Pancreas (tissue), 10 donors: ENCODE measurements at regions not wholly inside any gene's neighbourhood (a gene's known extent, or its start where the extent isn't known, plus 50 kb on each side); places are given as distances from the start of the nearest gene placed in this dataset.
A peak's percentile ranks its signal among the peaks of the same experiment; 100 is the strongest.

ENCODE experiments used
- ATAC-seq, 4 donors: fragments of 200-7000 bp; cut with Tn5 transposase; one replicate each; pipeline versions ENCODE4 v1.8.0 to v1.9.1; 2020; ENCODE audit warnings: mild to moderate bottlenecking in 4 of 4, moderate library complexity in 4 of 4
- DNase-seq, 6 donors: peaks; one replicate each; pipeline ENCODE4 v3.0.0-alpha.2; 2020
- FAIRE-seq: peaks from 2 replicates; lab custom pipeline; 2012; peaks lifted over from hg19 to GRCh38; lab: Jason Lieb, UNC
- H3K27ac ChIP-seq, 4 donors: fragments of 200-600 bp; sonication (generic); 1 replicate in 3 of 4; 2 replicates in 1 of 4; pipeline versions ENCODE4 v1.5.0 to v1.8.0; 2020
- H3K27me3 ChIP-seq, 4 donors: fragments of 200-600 bp; one replicate each; pipeline ENCODE4 v1.8.0; 2021
- H3K36me3 ChIP-seq, 3 donors: fragments of 200-600 bp; sonication (generic) in 1 of 3; one replicate each; pipeline versions ENCODE4 v1.5.0 to v1.8.0; 2020 to 2021
- H3K4me1 ChIP-seq, 3 donors: fragments of 200-600 bp; one replicate each; pipeline ENCODE4 v1.8.0; 2021
- H3K4me3 ChIP-seq, 4 donors: fragments of 200-600 bp; sonication (generic) in 2 of 4; one replicate each; pipeline versions ENCODE4 v1.5.0 to v1.8.0; 2020 to 2021
- H3K9me3 ChIP-seq, 4 donors: fragments of 200-600 bp; one replicate each; pipeline ENCODE4 v1.8.0; 2021
- WGBS, 2 donors: extraction: QIAGEN DNeasy Blood & Tissue Kit; methylation state at CpG; one replicate each; pipeline ENCODE4 v1.1.7; 2013; 5-methylcytosine and 5-hydroxymethylcytosine counted together
- intact Hi-C, 3 donors: fragments of 100-400 bp; cut with DNase I; formaldehyde crosslinking; loops; one replicate each; pipeline versions ENCODE4 v1.11.1 to v1.14.2; 2022
- TF ChIP-seq, protein P1 (sequence below), 4 donors: fragments of 200-600 bp; sonication (generic) in 3 of 4; IDR thresholded peaks; one replicate each; pipeline versions ENCODE4 v1.5.0 to v1.8.0; 2021; ENCODE audit warnings: antibody characterized with exemption in 4 of 4
- donor health status: healthy with polysubstance abuse.
- donor health status: DM: no; HTN: no; CAD: no; lungs with moderate emphysema.
- donor health status: DM: no; HTN: no; CAD: no.
- donor health status: control.
- donor health status: control.
- donor health status: Bipolar disorder and iron deficiency.
- donor health status: DM: yes; HTN: yes; CAD: no.
- donor health status: DM: no; HTN: no; CAD: no.
- donor health status: DM: no; HTN: no; CAD: no.
- donor health status: DM: yes; HTN: yes; CAD: no.

DNA sequence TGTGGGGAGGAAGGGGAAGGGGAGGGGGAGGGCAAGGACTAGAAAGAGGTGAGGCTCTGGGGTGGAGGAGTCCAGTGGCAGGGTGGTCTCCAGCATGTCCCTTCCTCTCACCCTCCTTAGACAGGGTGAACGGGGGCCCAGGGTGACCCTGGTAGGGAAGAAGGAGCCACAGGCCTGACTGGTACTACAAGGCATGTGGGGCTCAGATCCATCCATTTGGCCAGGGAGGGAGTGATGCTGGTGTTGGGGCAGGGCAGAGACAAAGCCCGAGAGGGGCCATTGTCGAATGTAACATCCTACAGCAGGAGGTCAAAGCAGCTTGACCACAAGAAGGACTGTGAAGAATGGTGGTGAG lies 69.0 kb upstream of the SHISAL1 start:
- intact Hi-C loops: no loop called here
- Histone ChIP-seq H3K27ac (no peak overlapping the region), H3K4me3 (no peak overlapping the region), H3K4me1 (no peaks in the 10 kb centered on the region), H3K36me3 (no peaks in the 10 kb centered on the region), H3K9me3 (no peaks in the 10 kb centered on the region), H3K27me3 (no peaks in the 10 kb centered on the region)
- FAIRE-seq: no peak
- ATAC-seq: no peak
- peak in 1 of 6 donors; percentile 36 for DNase-seq
- WGBS, 2 donors: 62 to 69% methylated on average over 3 of the region's 3 CpGs
- TF ChIP-seq, protein P1, sequence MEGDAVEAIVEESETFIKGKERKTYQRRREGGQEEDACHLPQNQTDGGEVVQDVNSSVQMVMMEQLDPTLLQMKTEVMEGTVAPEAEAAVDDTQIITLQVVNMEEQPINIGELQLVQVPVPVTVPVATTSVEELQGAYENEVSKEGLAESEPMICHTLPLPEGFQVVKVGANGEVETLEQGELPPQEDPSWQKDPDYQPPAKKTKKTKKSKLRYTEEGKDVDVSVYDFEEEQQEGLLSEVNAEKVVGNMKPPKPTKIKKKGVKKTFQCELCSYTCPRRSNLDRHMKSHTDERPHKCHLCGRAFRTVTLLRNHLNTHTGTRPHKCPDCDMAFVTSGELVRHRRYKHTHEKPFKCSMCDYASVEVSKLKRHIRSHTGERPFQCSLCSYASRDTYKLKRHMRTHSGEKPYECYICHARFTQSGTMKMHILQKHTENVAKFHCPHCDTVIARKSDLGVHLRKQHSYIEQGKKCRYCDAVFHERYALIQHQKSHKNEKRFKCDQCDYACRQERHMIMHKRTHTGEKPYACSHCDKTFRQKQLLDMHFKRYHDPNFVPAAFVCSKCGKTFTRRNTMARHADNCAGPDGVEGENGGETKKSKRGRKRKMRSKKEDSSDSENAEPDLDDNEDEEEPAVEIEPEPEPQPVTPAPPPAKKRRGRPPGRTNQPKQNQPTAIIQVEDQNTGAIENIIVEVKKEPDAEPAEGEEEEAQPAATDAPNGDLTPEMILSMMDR (IDR thresholded peaks at IDR 0.05): no peak

DNA sequence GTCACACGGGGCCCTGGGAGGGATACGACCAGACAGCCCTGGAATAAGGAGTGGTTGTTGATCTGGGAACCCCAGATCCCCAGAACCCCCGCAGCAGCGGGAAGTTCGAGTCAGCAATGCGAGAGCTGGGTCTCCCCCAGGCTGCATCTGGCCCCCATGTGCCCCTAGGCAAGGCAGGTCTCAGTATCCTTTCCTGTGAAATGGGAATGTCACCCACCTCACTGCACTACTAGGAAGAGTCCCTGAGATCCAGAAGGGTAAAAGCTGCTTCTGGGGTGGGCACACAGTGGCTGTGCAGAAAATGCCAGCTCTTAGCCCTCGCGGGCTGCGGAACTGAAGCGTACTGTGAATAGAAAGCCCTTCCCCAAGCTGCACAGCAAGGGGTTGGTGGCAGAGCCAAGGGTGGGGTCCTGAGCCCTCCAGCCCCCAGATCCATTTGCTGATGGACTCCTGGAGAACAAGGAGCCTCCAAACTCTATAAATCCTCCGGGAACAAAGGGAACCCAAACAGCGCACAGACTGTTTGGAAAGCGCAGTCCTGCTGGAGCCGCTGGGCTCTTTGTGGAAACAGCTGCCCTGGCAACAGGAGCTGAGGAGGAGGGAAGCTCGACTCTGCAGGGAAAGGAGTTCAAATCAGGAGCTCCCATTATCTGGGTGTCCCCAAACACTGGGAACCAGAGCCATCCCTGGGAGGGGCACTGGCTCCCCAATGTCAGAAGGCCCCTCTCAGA lies 68.2 kb upstream of the SHISAL1 start:
- intact Hi-C loops: no loop called here
- no peak for FAIRE-seq
- Histone ChIP-seq H3K36me3 (no peaks in the 10 kb centered on the region), H3K9me3 (no peaks in the 10 kb centered on the region), H3K27ac (no peak overlapping the region), H3K4me3 (no peak overlapping the region), H3K27me3 (no peaks in the 10 kb centered on the region), H3K4me1 (no peaks in the 10 kb centered on the region)
- TF ChIP-seq, protein P1 (IDR thresholded peaks at IDR 0.05): no peak
- no peak for ATAC-seq
- 71 to 73% methylated on average over 15 of the region's 15 CpGs for WGBS, 2 donors
- peak in 1 of 6 donors; percentile 28 for DNase-seq

DNA sequence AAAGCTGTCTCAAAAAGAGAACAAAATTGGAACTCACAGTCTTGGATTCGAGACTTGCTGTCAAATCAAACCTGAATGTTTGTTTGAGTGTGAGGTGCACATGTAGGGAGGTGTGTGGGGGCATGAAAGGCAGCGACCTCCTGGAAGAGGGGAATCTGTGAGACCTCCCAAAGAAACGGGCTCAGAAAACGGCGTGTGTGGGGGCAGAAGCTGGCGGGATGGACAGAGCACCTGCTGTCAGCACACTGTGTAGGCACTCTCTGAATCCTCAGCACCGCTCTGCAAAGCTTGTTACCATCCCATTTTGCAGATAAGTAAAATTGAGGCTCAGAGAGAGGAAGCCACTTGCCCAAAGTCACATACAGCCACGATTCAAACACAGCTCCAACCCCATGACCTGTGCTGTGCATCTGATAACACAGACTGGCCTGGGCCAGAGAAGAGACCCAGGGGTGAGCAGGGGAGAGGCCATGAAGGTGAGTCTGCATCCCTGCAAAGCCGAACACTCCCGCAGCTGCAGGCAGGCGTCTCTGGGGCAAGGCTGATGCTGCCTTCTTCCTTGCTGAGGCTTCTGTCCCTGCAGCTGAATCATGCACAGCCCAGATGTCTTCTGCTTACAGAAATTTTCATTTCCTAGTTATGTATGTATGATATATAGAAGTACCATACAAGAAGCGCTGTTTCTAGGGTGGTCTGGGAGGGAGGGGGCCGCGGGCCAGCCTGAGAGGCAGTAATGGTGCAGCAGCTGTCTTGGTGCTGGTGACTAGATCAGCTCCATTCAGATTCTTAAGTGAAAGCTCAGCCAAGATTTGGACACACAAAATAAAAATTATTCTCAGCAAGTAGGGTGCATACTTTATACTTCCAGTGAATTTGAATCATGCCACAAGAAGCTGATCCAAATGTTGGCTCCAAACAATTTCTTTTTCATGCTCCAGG lies 67.3 kb upstream of the SHISAL1 start:
- H3K4me1 ChIP-seq: no peaks in the 10 kb centered on the region
- H3K4me3 ChIP-seq: no peak overlapping the region
- intact Hi-C loops: no loop called here
- no peak for ATAC-seq
- TF ChIP-seq, protein P1 (IDR thresholded peaks at IDR 0.05): no peak
- H3K27ac ChIP-seq: no peak overlapping the region
- WGBS, 2 donors: 58 to 72% methylated on average over 14 of the region's 14 CpGs
- H3K36me3 ChIP-seq: no peaks in the 10 kb centered on the region
- peak in 1 of 6 donors; percentile 28 for DNase-seq
- no peak for FAIRE-seq
- no peaks in the 10 kb centered on the region for H3K27me3 ChIP-seq
- no peaks in the 10 kb centered on the region for H3K9me3 ChIP-seq

DNA sequence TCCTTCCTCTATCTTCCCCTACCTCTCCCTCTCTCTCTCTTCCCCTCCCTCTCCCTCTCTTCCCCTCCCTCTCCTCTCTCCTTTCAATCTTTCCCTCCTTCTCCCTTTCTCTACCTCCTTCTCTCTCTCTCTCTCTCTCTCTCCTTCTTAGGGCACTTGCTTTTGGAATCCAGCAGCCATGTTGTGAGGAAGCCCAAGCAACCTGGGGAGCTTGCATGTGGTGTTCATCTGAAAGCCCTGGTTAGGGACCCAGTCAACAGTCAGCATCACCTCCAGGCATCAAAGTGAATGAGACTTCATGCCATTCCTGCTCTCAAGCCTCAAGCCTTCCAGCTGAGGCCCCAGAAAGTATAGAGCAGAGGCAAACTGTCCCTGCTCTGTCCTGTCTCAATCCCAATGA lies 65.6 kb upstream of the SHISAL1 start:
- ATAC-seq: no peak
- no peaks in the 10 kb centered on the region for H3K27me3 ChIP-seq
- no peak overlapping the region for H3K4me3 ChIP-seq
- H3K36me3 ChIP-seq: no peaks in the 10 kb centered on the region
- H3K9me3 ChIP-seq: no peaks in the 10 kb centered on the region
- intact Hi-C loops: no loop called here
- no peak for DNase-seq
- H3K4me1 ChIP-seq: no peaks in the 10 kb centered on the region
- H3K27ac ChIP-seq: no peak overlapping the region
- TF ChIP-seq, protein P1 (IDR thresholded peaks at IDR 0.05): no peak
- FAIRE-seq: no peak
